Tibial nerve (tissue), 4 donors: ENCODE measurements at regions not wholly inside any gene's neighbourhood (a gene's known extent, or its start where the extent isn't known, plus 50 kb on each side); places are given as distances from the start of the nearest gene placed in this dataset.

Source experiments
- DNase-seq, 2 donors: peaks; one replicate each; pipeline ENCODE4 v3.0.0-alpha.2; 2019; ENCODE audit warnings: low spot score in 2 of 2
- H3K27ac ChIP-seq, 4 donors: fragments of 200-600 bp; sonication (generic) in 3 of 4; one replicate each; pipeline ENCODE4 v1.5.1; 2017 to 2019; ENCODE audit warnings: mild to moderate bottlenecking in 1 of 4
- H3K27me3 ChIP-seq, 2 donors: fragments of 200-600 bp; sonication (generic) in 1 of 2; one replicate each; pipeline versions ENCODE4 v1.5.1 to v1.6.0; 2017 to 2019
- H3K36me3 ChIP-seq, 3 donors: fragments of 200-600 bp; sonication (generic); one replicate each; pipeline ENCODE4 v1.5.1; 2018 to 2019
- H3K4me1 ChIP-seq, 4 donors: fragments of 200-600 bp; sonication (generic) in 3 of 4; one replicate each; pipeline ENCODE4 v1.5.1; 2017 to 2019
- H3K4me3 ChIP-seq, 4 donors: fragments of 200-600 bp; sonication (generic) in 3 of 4; one replicate each; pipeline ENCODE4 v1.5.1; 2017 to 2019; ENCODE audit warnings: mild to moderate bottlenecking in 1 of 4, moderate library complexity in 1 of 4
- H3K9me3 ChIP-seq, 4 donors: fragments of 200-600 bp; sonication (generic) in 3 of 4; one replicate each; pipeline ENCODE4 v1.5.1; 2017 to 2019
- EP300 ChIP-seq, 2 donors: sonication (generic); formaldehyde crosslinking; IDR thresholded peaks; one replicate each; pipeline ENCODE4 v1.6.1; 2017; ENCODE audit warnings: antibody characterized with exemption in 2 of 2, mild to moderate bottlenecking in 1 of 2
- POLR2A ChIP-seq, 2 donors: fragments of 450-650 bp; IDR thresholded peaks; one replicate each; pipeline ENCODE4 v1.6.1; 2017; ENCODE audit warnings: antibody characterized with exemption in 2 of 2, mild to moderate bottlenecking in 2 of 2, moderate library complexity in 2 of 2
- WGBS, 2 donors: methylation state at CpG; one replicate each; pipeline ENCODE4 v1.1.5; 2018; 5-methylcytosine and 5-hydroxymethylcytosine counted together
- TF ChIP-seq, protein P1 (sequence below), 5 experiments: fragments of 200-600 bp in 3 of 5; fragments of 450-650 bp in 2 of 5; sonication (generic) in 3 of 5; IDR thresholded peaks; one replicate each; pipeline ENCODE4 v1.5.1; 2016 to 2019; ENCODE audit warnings: antibody characterized with exemption in 5 of 5, mild to moderate bottlenecking in 3 of 5, moderate library complexity in 2 of 5

DNA sequence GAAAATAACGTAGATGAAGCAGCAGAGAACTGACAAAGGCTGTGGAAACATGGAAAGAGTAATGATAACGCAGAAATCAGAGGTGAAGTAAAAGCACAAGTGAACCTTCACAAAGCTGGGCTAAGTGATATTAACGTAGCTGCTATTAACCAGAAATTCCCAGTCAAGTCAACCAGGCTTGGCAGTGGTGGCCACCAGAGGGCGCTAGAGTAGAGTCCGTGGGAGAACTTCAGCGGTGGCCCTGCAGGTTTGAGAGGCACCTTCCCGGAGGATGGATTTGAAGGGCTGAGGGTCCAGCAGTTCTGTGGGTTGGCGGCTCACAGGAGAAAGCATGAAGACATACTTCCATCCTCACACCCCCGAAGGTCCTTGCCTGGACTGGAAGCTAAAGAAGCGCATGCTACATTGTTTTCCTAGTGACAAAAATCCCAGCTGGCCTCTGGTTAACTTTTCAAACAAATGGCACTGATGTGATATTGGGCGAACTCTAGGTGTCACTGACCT is 81.7 kb upstream of the ZNF648 start:
- TF ChIP-seq, protein P1, sequence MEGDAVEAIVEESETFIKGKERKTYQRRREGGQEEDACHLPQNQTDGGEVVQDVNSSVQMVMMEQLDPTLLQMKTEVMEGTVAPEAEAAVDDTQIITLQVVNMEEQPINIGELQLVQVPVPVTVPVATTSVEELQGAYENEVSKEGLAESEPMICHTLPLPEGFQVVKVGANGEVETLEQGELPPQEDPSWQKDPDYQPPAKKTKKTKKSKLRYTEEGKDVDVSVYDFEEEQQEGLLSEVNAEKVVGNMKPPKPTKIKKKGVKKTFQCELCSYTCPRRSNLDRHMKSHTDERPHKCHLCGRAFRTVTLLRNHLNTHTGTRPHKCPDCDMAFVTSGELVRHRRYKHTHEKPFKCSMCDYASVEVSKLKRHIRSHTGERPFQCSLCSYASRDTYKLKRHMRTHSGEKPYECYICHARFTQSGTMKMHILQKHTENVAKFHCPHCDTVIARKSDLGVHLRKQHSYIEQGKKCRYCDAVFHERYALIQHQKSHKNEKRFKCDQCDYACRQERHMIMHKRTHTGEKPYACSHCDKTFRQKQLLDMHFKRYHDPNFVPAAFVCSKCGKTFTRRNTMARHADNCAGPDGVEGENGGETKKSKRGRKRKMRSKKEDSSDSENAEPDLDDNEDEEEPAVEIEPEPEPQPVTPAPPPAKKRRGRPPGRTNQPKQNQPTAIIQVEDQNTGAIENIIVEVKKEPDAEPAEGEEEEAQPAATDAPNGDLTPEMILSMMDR (IDR thresholded peaks at IDR 0.05), result peak; percentile 91 to 97 (median 94)
- TF ChIP-seq POLR2A (IDR thresholded peaks at IDR 0.05) (no peak), EP300 (IDR thresholded peaks at IDR 0.05) (peak; percentile 25 to 84)
- no peaks in the 10 kb centered on the region for H3K36me3 ChIP-seq
- peaks cover 8 to 49% (median 34%) of the 10 kb centered on the region in 4 donors for H3K4me1 ChIP-seq
- peak overlapping the region; percentile 91 to 99 (median 98) for H3K27ac ChIP-seq
- 14 to 24% methylated on average over 11 of the region's 11 CpGs for WGBS, 2 donors
- DNase-seq, result peak; percentile 96 to 99
- H3K27me3 ChIP-seq, result no peaks in the 10 kb centered on the region
- H3K9me3 ChIP-seq, result no peaks in the 10 kb centered on the region
- H3K4me3 ChIP-seq, result no peak overlapping the region

DNA sequence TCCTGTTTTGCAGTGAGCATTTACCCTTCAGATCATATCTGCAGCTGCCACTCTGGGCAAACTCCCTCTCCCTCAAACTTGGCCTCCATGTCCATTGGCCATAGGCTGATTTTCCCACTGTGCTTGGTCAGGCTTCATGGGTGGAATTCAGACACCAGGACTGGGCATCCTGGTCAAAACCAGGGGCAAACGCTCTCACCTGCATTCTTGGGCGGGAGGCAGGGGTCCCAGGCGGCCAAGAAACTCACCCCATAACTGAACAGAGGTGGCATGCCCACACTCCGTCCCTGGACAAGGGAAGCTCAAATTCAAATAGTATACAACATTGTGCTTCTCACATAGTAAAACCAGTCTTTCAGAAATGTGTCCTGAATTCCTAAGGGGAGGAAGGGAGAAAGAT is 81.1 kb upstream of the ZNF648 start:
- H3K4me3 ChIP-seq, result no peak overlapping the region
- no peaks in the 10 kb centered on the region for H3K27me3 ChIP-seq
- WGBS, 2 donors, result 85 to 92% methylated on average over 4 of the region's 4 CpGs
- no peaks in the 10 kb centered on the region for H3K36me3 ChIP-seq
- TF ChIP-seq, protein P1 (IDR thresholded peaks at IDR 0.05), result no peak
- TF ChIP-seq POLR2A (IDR thresholded peaks at IDR 0.05) (no peak), EP300 (IDR thresholded peaks at IDR 0.05) (no peak)
- H3K9me3 ChIP-seq, result no peaks in the 10 kb centered on the region
- peaks cover 8 to 48% (median 33%) of the 10 kb centered on the region in 4 donors for H3K4me1 ChIP-seq
- DNase-seq, result no peak
- peak overlapping the region; percentile 91 to 99 (median 98) for H3K27ac ChIP-seq

DNA sequence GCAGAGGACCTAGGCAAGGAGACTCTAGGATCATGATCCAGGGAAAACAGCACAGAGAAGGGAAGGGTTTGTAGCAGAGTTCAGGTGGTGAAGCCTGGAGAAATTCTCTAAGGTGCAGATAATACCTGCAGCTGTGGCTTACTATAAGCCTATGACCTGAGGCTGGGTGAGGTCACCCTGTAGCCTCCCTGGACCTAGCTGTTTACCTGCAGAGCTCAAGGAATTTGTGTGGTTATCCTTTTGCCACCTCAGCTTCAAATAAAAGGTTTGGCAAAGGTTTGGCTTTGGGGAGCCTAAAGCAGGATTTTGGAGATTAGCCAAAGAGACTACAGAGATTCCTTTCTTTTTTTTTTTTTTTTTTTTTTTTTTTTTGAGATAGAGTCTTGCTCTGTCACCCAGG is 79.5 kb upstream of the ZNF648 start:
- TF ChIP-seq EP300 (IDR thresholded peaks at IDR 0.05), result no peak
- TF ChIP-seq, protein P1 (IDR thresholded peaks at IDR 0.05), result no peak
- TF ChIP-seq POLR2A (IDR thresholded peaks at IDR 0.05), result no peak
- no peak for DNase-seq
- peaks cover 8 to 37% (median 24%) of the 10 kb centered on the region in 4 donors for H3K4me1 ChIP-seq

DNA sequence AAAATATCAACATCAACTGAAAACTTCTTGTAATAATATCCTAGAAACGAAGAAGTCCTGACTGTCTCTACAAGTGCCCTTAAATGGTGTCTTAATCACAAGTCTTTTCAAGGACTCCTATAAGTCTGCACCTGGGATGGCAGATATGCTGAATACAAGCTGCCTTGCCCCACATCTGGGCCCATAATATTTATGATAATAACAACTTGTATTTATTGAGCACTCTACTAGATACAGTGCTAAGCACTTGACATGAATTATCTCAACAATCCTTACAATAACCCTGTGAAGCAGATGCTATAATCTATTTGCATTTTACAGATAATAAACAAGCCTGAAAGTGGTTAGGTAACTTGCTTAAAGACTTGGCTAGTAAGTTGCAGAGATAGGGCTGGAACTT is 78.0 kb upstream of the ZNF648 start:
- Histone ChIP-seq H3K36me3 (no peaks in the 10 kb centered on the region), H3K4me3 (no peak overlapping the region), H3K27ac (no peak overlapping the region), H3K9me3 (peaks cover 0 to 3% (median 0%) of the 10 kb centered on the region in 4 donors), H3K27me3 (no peaks in the 10 kb centered on the region), H3K4me1 (peaks cover 0 to 21% (median 9%) of the 10 kb centered on the region in 4 donors)
- WGBS, 2 donors, result 88 to 95% methylated on average over 1 of the region's 1 CpG
- TF ChIP-seq POLR2A (IDR thresholded peaks at IDR 0.05) (no peak), EP300 (IDR thresholded peaks at IDR 0.05) (no peak)
- TF ChIP-seq, protein P1 (IDR thresholded peaks at IDR 0.05), result no peak
- DNase-seq, result no peak

More for the DNA sequence above, 79.5 kb upstream of the ZNF648 start:
- Histone ChIP-seq H3K36me3 (no peaks in the 10 kb centered on the region), H3K4me3 (no peak overlapping the region), H3K27me3 (no peaks in the 10 kb centered on the region), H3K27ac (no peak overlapping the region), H3K9me3 (no peaks in the 10 kb centered on the region)

DNA sequence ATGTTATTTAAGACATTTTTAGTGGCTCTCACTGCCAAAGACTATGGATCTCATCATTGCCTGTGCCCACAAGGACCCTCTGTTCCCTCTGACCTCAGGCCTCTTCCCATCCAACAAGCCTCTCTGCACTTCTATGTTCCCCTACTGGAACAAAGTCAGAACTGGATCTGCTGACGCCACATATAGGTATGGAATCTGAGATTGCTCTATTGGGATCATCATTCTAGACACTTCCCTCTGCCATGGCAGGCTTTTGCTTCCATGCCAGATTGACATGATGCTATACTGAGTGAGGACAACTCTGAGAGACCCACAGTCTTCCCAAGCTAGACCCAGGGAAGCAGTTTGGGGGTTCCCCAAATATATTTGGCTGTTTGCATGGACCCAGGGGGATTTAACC is 76.0 kb upstream of the ZNF648 start:
- 67 to 100% methylated on average over 1 of the region's 1 CpG for WGBS, 2 donors
- H3K9me3 ChIP-seq, result peaks cover 0 to 12% (median 0%) of the 10 kb centered on the region in 4 donors
- DNase-seq, result no peak
- H3K27me3 ChIP-seq, result no peaks in the 10 kb centered on the region
- H3K4me1 ChIP-seq, result peaks cover 0 to 2% (median 0%) of the 10 kb centered on the region in 4 donors
- TF ChIP-seq, protein P1 (IDR thresholded peaks at IDR 0.05), result no peak
- no peak for TF ChIP-seq POLR2A (IDR thresholded peaks at IDR 0.05)
- TF ChIP-seq EP300 (IDR thresholded peaks at IDR 0.05), result no peak
- H3K36me3 ChIP-seq, result no peaks in the 10 kb centered on the region
- H3K27ac ChIP-seq, result no peak overlapping the region
- H3K4me3 ChIP-seq, result no peak overlapping the region
